ENCODE measurements at regions not wholly inside any gene's neighbourhood (a gene's known extent, or its start where the extent isn't known, plus 50 kb on each side); places are given as distances from the start of the nearest gene placed in this dataset.

DNA sequence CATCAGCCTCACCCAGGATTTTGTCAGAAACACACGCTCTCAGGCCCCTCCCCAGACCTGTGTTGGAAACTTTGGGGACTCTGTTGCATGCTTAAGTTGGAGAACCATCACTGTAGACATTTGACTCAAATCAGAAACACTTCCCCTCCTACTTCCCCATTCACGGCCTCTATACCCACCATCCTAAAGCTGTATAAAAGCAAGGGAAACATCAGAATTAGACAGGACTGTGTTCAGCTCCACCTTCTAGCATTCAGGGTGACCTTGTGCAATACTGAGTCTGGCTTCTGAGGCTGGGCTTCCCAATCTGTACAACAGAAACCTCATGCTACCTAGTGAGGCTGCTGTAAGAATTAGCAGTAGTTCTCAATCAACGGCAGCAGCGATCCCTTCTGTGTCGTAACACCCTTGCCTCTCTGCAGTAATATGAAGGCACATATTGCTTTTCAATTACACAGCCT, 252.3 kb downstream of the LY86 start:
- no peaks in the 10 kb centered on the region for H3K79me2 ChIP-seq (ENCODE audit: insufficient read depth)
- H4K20me1 ChIP-seq (ENCODE audit: insufficient read depth): no peaks in the 10 kb centered on the region
- ChIA-PET POLR2A (no interaction called here), CTCF (interaction anchor here (1.1 kb wide), 2 partner anchors 402 to 403 kb away, joined by 3 read pairs; no protein-coding TSS in a partner anchor)
- DNase-seq: no peak
- H3K27ac ChIP-seq (ENCODE audit: low read depth in 2 of 2, low read length in 1 of 2): no peak overlapping the region
- no peak overlapping the region for H3K4me2 ChIP-seq
- H3K9ac ChIP-seq: no peak overlapping the region
- H3K4me3 ChIP-seq (ENCODE audit: low read depth in 2 of 2, low read length in 1 of 2): no peak overlapping the region
- H3K36me3 ChIP-seq (replicated peaks in 1 of 2; ENCODE audit: control insufficient read depth in 1 of 2, insufficient read depth in 2 of 2, low read length in 1 of 2): no peaks in the 10 kb centered on the region
- no peaks in the 10 kb centered on the region for H3K9me3 ChIP-seq
- no peak overlapping the region for H2AFZ ChIP-seq (ENCODE audit: low read depth)
- WGBS (ENCODE audit: low lambda C conversion rate): 26% methylated on average over 5 of the region's 5 CpGs
- TF ChIP-seq ELF1 (IDR thresholded peaks at IDR 0.05) (no peak), TEAD4 (IDR thresholded peaks at IDR 0.05; ENCODE audit: borderline replicate concordance, insufficient read depth) (no peak), MXI1 (IDR thresholded peaks at IDR 0.05; ENCODE audit: low read depth, low read length) (no peak), RCOR1 (IDR thresholded peaks at IDR 0.05; ENCODE audit: low read length) (no peak), FOXM1 (IDR thresholded peaks at IDR 0.05; ENCODE audit: low read depth) (no peak), GATA2 (CRISPR knock-in tag; IDR thresholded peaks at IDR 0.05) (no peak), NRF1 (IDR thresholded peaks at IDR 0.05; ENCODE audit: low read depth, low read length) (no peak), RXRA (IDR thresholded peaks at IDR 0.05; ENCODE audit: borderline replicate concordance, low read depth) (no peak)
- TF ChIP-seq, protein P1, sequence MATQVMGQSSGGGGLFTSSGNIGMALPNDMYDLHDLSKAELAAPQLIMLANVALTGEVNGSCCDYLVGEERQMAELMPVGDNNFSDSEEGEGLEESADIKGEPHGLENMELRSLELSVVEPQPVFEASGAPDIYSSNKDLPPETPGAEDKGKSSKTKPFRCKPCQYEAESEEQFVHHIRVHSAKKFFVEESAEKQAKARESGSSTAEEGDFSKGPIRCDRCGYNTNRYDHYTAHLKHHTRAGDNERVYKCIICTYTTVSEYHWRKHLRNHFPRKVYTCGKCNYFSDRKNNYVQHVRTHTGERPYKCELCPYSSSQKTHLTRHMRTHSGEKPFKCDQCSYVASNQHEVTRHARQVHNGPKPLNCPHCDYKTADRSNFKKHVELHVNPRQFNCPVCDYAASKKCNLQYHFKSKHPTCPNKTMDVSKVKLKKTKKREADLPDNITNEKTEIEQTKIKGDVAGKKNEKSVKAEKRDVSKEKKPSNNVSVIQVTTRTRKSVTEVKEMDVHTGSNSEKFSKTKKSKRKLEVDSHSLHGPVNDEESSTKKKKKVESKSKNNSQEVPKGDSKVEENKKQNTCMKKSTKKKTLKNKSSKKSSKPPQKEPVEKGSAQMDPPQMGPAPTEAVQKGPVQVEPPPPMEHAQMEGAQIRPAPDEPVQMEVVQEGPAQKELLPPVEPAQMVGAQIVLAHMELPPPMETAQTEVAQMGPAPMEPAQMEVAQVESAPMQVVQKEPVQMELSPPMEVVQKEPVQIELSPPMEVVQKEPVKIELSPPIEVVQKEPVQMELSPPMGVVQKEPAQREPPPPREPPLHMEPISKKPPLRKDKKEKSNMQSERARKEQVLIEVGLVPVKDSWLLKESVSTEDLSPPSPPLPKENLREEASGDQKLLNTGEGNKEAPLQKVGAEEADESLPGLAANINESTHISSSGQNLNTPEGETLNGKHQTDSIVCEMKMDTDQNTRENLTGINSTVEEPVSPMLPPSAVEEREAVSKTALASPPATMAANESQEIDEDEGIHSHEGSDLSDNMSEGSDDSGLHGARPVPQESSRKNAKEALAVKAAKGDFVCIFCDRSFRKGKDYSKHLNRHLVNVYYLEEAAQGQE (IDR thresholded peaks at IDR 0.05; ENCODE audit: low read depth, low read length): no peak
- TF ChIP-seq, protein P2, sequence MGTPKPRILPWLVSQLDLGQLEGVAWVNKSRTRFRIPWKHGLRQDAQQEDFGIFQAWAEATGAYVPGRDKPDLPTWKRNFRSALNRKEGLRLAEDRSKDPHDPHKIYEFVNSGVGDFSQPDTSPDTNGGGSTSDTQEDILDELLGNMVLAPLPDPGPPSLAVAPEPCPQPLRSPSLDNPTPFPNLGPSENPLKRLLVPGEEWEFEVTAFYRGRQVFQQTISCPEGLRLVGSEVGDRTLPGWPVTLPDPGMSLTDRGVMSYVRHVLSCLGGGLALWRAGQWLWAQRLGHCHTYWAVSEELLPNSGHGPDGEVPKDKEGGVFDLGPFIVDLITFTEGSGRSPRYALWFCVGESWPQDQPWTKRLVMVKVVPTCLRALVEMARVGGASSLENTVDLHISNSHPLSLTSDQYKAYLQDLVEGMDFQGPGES (IDR thresholded peaks at IDR 0.05; ENCODE audit: low read depth, low read length): no peak
- TF ChIP-seq, protein P3, sequence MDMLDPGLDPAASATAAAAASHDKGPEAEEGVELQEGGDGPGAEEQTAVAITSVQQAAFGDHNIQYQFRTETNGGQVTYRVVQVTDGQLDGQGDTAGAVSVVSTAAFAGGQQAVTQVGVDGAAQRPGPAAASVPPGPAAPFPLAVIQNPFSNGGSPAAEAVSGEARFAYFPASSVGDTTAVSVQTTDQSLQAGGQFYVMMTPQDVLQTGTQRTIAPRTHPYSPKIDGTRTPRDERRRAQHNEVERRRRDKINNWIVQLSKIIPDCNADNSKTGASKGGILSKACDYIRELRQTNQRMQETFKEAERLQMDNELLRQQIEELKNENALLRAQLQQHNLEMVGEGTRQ (IDR thresholded peaks at IDR 0.05; ENCODE audit: borderline replicate concordance, low read depth, low read length): no peak
- no peaks in the 10 kb centered on the region for H3F3A ChIP-seq (replicated peaks; ENCODE audit: insufficient read depth)
- no peaks in the 10 kb centered on the region; a peak in 1 of 4 replicates for H3K4me1 ChIP-seq (ENCODE audit: control insufficient read depth in 1 of 2, insufficient read depth in 2 of 2, low read depth in 1 of 2, low read length in 1 of 2)
- no peaks in the 10 kb centered on the region for H3K9me2 ChIP-seq
- peaks cover 5% of the 10 kb centered on the region; the same call in 1 of the 2 replicates for H3K27me3 ChIP-seq (ENCODE audit: insufficient read depth)

DNA sequence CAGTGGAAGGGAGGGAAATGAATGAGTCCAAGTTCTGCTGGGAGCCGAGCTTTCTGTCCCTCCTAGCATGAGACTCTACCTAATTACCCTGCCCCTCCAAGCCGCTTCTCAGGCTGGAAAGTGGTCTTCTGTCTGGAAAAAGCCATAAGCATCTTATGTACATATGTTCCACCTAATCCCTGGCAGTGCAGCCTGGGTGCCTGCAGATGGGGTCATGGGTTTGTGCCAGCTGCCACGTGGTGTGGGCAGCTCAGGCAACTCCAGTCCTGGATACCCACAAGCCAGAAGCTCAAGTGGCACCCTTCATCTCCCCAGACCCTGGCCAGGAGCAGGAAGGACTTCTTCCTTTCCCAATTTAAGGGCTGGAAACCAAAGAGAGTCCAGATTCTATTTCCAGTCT, 253.1 kb downstream of the LY86 start:
- Histone ChIP-seq H3K27me3 (ENCODE audit: insufficient read depth) (peaks cover 5% of the 10 kb centered on the region; the same call in 1 of the 2 replicates), H4K20me1 (ENCODE audit: insufficient read depth) (no peaks in the 10 kb centered on the region), H3K9me3 (no peaks in the 10 kb centered on the region), H3K4me2 (no peak overlapping the region), H3K9me2 (no peaks in the 10 kb centered on the region), H2AFZ (ENCODE audit: low read depth) (no peak overlapping the region), H3K79me2 (ENCODE audit: insufficient read depth) (no peaks in the 10 kb centered on the region), H3F3A (replicated peaks; ENCODE audit: insufficient read depth) (no peaks in the 10 kb centered on the region), H3K9ac (no peak overlapping the region), H3K4me1 (ENCODE audit: control insufficient read depth in 1 of 2, insufficient read depth in 2 of 2, low read depth in 1 of 2, low read length in 1 of 2) (no peaks in the 10 kb centered on the region; a peak in 1 of 4 replicates), H3K4me3 (ENCODE audit: low read depth in 2 of 2, low read length in 1 of 2) (no peak overlapping the region), H3K27ac (ENCODE audit: low read depth in 2 of 2, low read length in 1 of 2) (no peak overlapping the region), H3K36me3 (replicated peaks in 1 of 2; ENCODE audit: control insufficient read depth in 1 of 2, insufficient read depth in 2 of 2, low read length in 1 of 2) (no peaks in the 10 kb centered on the region)
- TF ChIP-seq NFIC (IDR thresholded peaks at IDR 0.05; ENCODE audit: borderline replicate concordance) (no peak), SIN3A (IDR thresholded peaks at IDR 0.05; ENCODE audit: borderline replicate concordance, low read depth, low read length) (no peak), RCOR1 (IDR thresholded peaks at IDR 0.05; ENCODE audit: low read length) (no peak), RAD21 (IDR thresholded peaks at IDR 0.05; ENCODE audit: low read length) (peak; percentile 6; the same call in 1 of the 2 replicates)
- DNase-seq: no peak
- POLR2A ChIA-PET: no interaction called here
- WGBS (ENCODE audit: low lambda C conversion rate): 14% methylated on average over 3 of the region's 3 CpGs
- CTCF ChIA-PET: interaction anchor here (0.8 to 1.1 kb wide), 3 partner anchors 9 to 403 kb away, joined by 3 read pairs; no protein-coding TSS in a partner anchor

Measured in SK-N-SH (cell line).